Progenitor cell of endocrine pancreas (in vitro differentiated cells): ENCODE measurements at regions not wholly inside any gene's neighbourhood (a gene's known extent, or its start where the extent isn't known, plus 50 kb on each side); places are given as distances from the start of the nearest gene placed in this dataset.

ENCODE experiments used
- DNase-seq: peaks from one replicate; pipeline ENCODE4 v3.0.0; 2021; ENCODE audit warnings: low spot score; ENCODE audit not compliant: unreplicated experiment
- H3K27ac Mint-ChIP-seq: 2 replicates; pipeline ENCODE4 v1.8.0; 2021; ENCODE audit warnings: mild to moderate bottlenecking, moderate library complexity, mixed read lengths
- H3K27me3 Mint-ChIP-seq: 2 replicates; pipeline ENCODE4 v1.8.0; 2021; ENCODE audit warnings: mixed read lengths
- H3K36me3 Mint-ChIP-seq: 2 replicates; pipeline ENCODE4 v1.8.0; 2022; ENCODE audit warnings: mixed read lengths; ENCODE audit not compliant: insufficient read depth
- H3K4me1 Mint-ChIP-seq: 2 replicates; pipeline ENCODE4 v1.8.0; 2021; ENCODE audit warnings: low read depth, mixed read lengths
- H3K4me3 Mint-ChIP-seq: 2 replicates; pipeline ENCODE4 v1.8.0; 2021; ENCODE audit warnings: low read depth, mild to moderate bottlenecking, moderate library complexity, mixed read lengths
- H3K9me3 Mint-ChIP-seq: 2 replicates; pipeline ENCODE4 v1.8.0; 2021; ENCODE audit warnings: low read depth, mixed read lengths
- TF ChIP-seq, protein P1 (sequence below): fragments of 200-600 bp; sonication (generic); IDR thresholded peaks from one replicate; pipeline ENCODE4 v1.5.0; 2021; ENCODE audit warnings: antibody characterized with exemption, mild to moderate bottlenecking; ENCODE audit not compliant: unreplicated experiment

DNA sequence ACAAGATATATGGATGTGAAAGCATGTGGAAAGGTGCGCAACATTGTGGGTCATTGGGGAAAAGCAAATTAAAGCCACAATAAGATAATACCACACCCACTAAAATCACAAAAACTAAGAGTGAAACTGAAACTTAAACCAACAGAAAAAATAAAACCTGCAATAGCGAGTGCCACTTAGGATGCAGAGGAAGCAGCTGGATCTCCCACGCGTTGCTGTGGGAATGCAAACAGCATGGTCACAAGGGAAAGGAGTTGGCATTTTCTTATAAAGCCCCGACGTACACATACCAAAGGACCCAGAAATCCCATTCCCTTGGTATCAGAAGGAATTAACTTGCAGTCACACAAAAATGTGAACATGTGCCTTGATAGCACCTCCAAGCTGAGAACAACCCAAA lies 712.0 kb downstream of the TBC1D22A start:
- TF ChIP-seq, protein P1, sequence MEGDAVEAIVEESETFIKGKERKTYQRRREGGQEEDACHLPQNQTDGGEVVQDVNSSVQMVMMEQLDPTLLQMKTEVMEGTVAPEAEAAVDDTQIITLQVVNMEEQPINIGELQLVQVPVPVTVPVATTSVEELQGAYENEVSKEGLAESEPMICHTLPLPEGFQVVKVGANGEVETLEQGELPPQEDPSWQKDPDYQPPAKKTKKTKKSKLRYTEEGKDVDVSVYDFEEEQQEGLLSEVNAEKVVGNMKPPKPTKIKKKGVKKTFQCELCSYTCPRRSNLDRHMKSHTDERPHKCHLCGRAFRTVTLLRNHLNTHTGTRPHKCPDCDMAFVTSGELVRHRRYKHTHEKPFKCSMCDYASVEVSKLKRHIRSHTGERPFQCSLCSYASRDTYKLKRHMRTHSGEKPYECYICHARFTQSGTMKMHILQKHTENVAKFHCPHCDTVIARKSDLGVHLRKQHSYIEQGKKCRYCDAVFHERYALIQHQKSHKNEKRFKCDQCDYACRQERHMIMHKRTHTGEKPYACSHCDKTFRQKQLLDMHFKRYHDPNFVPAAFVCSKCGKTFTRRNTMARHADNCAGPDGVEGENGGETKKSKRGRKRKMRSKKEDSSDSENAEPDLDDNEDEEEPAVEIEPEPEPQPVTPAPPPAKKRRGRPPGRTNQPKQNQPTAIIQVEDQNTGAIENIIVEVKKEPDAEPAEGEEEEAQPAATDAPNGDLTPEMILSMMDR, result no peak
- no peak overlapping the region for H3K4me3 Mint-ChIP-seq
- peaks cover 1% of the 10 kb centered on the region for H3K36me3 Mint-ChIP-seq
- H3K4me1 Mint-ChIP-seq, result no peaks in the 10 kb centered on the region
- H3K27me3 Mint-ChIP-seq, result no peaks in the 10 kb centered on the region
- no peak for DNase-seq
- peaks cover 51% of the 10 kb centered on the region for H3K9me3 Mint-ChIP-seq
- H3K27ac Mint-ChIP-seq, result no peak overlapping the region

DNA sequence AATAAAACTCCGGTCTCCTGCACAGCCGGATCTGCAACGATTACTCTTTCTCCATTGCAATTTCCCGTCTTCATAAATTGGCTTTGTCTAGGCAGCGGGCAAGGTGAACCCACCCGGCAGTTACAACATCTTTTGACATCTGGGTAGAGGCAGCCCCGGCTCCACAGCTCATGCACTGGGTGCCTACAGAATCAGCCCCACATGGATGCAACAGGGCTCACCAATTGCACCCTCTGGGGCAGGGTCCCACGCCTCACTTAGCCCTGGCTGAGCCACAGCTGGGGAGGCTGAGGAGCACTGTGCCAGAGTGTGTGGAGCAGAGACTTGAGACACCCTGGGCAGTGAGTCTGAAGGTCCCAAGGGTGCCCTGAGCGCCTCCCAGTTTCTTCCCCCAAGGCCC lies 710.2 kb downstream of the TBC1D22A start:
- Mint-ChIP-seq H3K27me3 (no peaks in the 10 kb centered on the region), H3K27ac (no peak overlapping the region), H3K9me3 (peaks cover 60% of the 10 kb centered on the region), H3K4me1 (no peaks in the 10 kb centered on the region), H3K4me3 (no peak overlapping the region), H3K36me3 (no peaks in the 10 kb centered on the region)
- DNase-seq, result no peak
- TF ChIP-seq, protein P1, result no peak

DNA sequence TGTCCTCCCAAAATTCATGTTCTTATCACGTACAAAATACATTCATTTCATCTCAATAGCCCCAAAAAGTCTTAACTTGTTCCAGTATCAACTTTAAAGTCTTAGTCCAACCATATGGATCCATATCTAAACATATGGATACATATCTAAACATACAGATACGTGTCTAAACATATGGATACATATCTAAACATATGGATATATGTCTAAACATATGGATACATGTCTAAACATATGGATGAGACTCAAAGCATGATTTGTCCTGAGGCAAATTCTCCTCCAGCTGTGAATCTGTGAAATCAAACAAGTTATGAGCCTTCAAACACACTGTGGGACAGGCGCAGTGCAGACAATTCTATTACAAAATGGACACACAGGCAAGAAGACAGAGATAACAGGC lies 709.0 kb downstream of the TBC1D22A start:
- no peak for DNase-seq
- no peaks in the 10 kb centered on the region for H3K4me1 Mint-ChIP-seq
- H3K36me3 Mint-ChIP-seq, result no peaks in the 10 kb centered on the region
- H3K9me3 Mint-ChIP-seq, result peaks cover 67% of the 10 kb centered on the region
- H3K27me3 Mint-ChIP-seq, result no peaks in the 10 kb centered on the region
- no peak overlapping the region for H3K27ac Mint-ChIP-seq
- TF ChIP-seq, protein P1, result no peak
- no peak overlapping the region for H3K4me3 Mint-ChIP-seq

DNA sequence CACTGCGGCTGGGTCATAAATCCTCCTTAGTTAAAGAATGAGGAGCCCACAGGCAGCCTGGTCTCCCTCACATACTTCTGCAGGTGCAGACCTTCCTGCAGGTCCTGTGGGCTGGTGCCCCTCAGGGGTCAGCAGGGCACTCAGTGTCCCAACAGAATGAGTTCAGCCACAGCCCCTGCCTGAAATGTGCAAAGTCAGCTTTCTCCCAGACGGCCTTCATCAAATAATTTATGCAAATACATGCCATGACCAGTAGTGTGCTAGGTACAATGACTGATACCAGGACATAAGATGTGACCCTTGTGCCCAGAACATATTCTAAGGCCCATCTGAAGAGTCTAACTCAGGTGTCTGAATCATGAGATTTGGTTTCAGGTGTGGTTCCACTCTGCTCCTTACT lies 703.4 kb downstream of the TBC1D22A start:
- no peak overlapping the region for H3K4me3 Mint-ChIP-seq
- H3K4me1 Mint-ChIP-seq, result no peaks in the 10 kb centered on the region
- H3K27ac Mint-ChIP-seq, result no peak overlapping the region
- no peaks in the 10 kb centered on the region for H3K27me3 Mint-ChIP-seq
- H3K9me3 Mint-ChIP-seq, result peaks cover 62% of the 10 kb centered on the region
- no peak for DNase-seq
- TF ChIP-seq, protein P1, result no peak
- peaks cover 2% of the 10 kb centered on the region for H3K36me3 Mint-ChIP-seq

DNA sequence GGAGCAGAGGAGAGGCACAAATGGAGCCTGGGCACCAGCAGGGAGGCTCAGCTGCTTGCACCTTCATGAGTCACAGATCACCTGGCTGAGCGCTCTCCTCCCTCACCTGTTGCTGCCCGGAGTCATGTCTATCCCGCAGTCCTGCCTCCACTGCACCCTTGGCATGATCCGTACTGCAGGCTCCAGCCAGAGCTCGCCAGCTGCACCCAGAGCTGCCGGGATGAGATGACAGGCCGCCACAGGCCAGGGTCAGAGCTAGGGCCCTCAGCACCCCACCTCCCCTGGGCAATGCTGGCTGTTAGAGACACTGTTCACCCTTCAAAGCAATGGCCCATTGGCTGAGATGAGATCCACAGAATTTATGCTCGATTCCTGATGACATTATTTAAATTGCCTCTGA lies 702.8 kb downstream of the TBC1D22A start:
- H3K9me3 Mint-ChIP-seq, result peaks cover 65% of the 10 kb centered on the region
- TF ChIP-seq, protein P1, result no peak

More for the DNA sequence above, 702.8 kb downstream of the TBC1D22A start:
- Mint-ChIP-seq H3K27ac (no peak overlapping the region), H3K4me1 (no peaks in the 10 kb centered on the region), H3K4me3 (no peak overlapping the region), H3K27me3 (no peaks in the 10 kb centered on the region), H3K36me3 (peaks cover 2% of the 10 kb centered on the region)
- no peak for DNase-seq
